Right atrium auricular region (tissue), 2 donors: ENCODE measurements at regions not wholly inside any gene's neighbourhood (a gene's known extent, or its start where the extent isn't known, plus 50 kb on each side); places are given as distances from the start of the nearest gene placed in this dataset.
"Not testable (repeated sequence)": the region's sequence is repeated elsewhere in the genome, so short reads cannot be mapped to it uniquely, and the experiment has no call there.

Experiments used
- DNase-seq: peaks from one replicate; pipeline ENCODE4 v3.0.0-alpha.2; 2019; ENCODE audit warnings: low spot score
- H3K27ac ChIP-seq, 2 donors: fragments of 200-600 bp; sonication (generic); 1 replicate in 1 of 2; 2 replicates in 1 of 2; pipeline ENCODE4 v1.5.1; 2016 to 2019
- H3K27me3 ChIP-seq, 2 donors: fragments of 200-600 bp; sonication (generic); one replicate each; pipeline versions ENCODE4 v1.5.1 to v1.6.0; 2017 to 2019
- H3K36me3 ChIP-seq: fragments of 200-600 bp; sonication (generic); one replicate; pipeline ENCODE4 v1.5.1; 2016
- H3K4me1 ChIP-seq, 2 donors: fragments of 200-600 bp; sonication (generic); one replicate each; pipeline versions ENCODE4 v1.5.1 to v1.6.0; 2017 to 2019
- H3K4me3 ChIP-seq, 2 donors: fragments of 200-600 bp; sonication (generic); 1 replicate in 1 of 2; 2 replicates in 1 of 2; pipeline ENCODE4 v1.5.1; 2017 to 2019; ENCODE audit warnings: mild to moderate bottlenecking in 1 of 2, moderate library complexity in 1 of 2
- H3K9me3 ChIP-seq, 2 donors: fragments of 200-600 bp; sonication (generic); one replicate each; pipeline ENCODE4 v1.5.1; 2019
- TF ChIP-seq, protein P1 (sequence below), 2 donors: fragments of 200-600 bp; sonication (generic); IDR thresholded peaks; one replicate each; pipeline ENCODE4 v1.5.1; 2019; ENCODE audit warnings: antibody characterized with exemption in 2 of 2

DNA sequence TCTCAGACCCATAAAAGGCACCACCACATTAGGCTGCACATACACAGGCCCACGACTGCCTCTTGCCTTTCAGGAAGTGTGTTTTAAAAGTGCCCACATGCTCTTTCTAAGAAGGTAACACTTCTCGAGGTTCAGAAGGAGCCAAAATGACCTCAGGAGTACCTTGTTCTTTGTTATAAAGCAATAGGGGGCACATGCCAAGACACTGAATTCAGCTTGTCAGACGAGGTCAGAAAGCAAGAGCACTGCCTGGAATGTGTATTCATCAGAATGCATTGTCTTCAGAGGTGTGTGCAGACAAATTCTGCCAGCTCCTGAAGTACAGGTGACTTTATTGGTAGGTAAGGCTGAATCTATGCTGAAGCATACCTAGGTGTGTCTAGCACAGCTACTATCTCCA lies 114.5 kb upstream of the IRX1 start:
- no peaks in the 10 kb centered on the region for H3K36me3 ChIP-seq
- H3K9me3 ChIP-seq: no peaks in the 10 kb centered on the region
- no peak overlapping the region for H3K4me3 ChIP-seq
- no peak overlapping the region for H3K27ac ChIP-seq
- no peaks in the 10 kb centered on the region for H3K27me3 ChIP-seq
- no peak for DNase-seq
- TF ChIP-seq, protein P1, sequence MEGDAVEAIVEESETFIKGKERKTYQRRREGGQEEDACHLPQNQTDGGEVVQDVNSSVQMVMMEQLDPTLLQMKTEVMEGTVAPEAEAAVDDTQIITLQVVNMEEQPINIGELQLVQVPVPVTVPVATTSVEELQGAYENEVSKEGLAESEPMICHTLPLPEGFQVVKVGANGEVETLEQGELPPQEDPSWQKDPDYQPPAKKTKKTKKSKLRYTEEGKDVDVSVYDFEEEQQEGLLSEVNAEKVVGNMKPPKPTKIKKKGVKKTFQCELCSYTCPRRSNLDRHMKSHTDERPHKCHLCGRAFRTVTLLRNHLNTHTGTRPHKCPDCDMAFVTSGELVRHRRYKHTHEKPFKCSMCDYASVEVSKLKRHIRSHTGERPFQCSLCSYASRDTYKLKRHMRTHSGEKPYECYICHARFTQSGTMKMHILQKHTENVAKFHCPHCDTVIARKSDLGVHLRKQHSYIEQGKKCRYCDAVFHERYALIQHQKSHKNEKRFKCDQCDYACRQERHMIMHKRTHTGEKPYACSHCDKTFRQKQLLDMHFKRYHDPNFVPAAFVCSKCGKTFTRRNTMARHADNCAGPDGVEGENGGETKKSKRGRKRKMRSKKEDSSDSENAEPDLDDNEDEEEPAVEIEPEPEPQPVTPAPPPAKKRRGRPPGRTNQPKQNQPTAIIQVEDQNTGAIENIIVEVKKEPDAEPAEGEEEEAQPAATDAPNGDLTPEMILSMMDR (IDR thresholded peaks at IDR 0.05): no peak
- no peaks in the 10 kb centered on the region for H3K4me1 ChIP-seq

DNA sequence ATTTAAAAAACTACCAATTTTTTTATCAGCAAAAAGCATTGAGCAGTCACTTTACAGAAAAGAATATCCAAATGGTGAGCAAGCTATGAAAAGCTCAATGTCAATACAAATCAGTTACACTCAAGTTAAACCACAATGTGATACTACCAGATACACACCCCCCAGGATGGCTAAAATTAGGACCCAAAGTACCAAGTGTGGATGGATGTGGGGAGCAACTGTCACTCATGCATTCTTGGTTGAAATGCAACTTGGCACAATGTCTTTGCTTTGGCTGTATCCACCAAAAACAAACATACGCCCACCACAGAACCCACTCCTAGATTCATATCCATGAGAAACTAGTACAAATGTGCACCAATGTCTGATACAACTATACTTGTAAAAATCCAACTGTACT lies 120.0 kb upstream of the IRX1 start:
- H3K4me3 ChIP-seq: no peak overlapping the region
- H3K9me3 ChIP-seq: peaks cover 8 to 9% of the 10 kb centered on the region in 2 donors
- H3K4me1 ChIP-seq: no peaks in the 10 kb centered on the region
- H3K36me3 ChIP-seq: no peaks in the 10 kb centered on the region
- no peaks in the 10 kb centered on the region for H3K27me3 ChIP-seq
- TF ChIP-seq, protein P1 (IDR thresholded peaks at IDR 0.05): no peak
- DNase-seq: no peak
- no peak overlapping the region for H3K27ac ChIP-seq

DNA sequence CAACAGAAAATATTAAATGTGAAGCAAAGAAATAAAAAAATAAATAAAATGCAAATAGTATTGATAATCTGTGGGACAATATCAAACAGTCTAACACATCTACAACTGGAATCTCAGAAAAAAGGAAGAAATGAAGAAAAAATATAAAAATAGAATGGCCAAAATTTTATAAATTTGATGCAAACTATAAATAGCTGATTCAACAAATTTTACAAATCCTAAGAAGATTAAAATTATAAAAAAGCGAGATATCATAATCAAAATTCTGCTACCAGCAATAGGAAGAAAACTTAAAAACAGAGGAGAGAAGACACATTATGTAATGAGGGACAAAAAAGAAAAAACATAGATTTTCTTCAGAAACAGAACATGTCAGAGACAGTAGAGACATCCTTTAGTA lies 129.2 kb upstream of the IRX1 start:
- TF ChIP-seq, protein P1 (IDR thresholded peaks at IDR 0.05): no peak

DNA sequence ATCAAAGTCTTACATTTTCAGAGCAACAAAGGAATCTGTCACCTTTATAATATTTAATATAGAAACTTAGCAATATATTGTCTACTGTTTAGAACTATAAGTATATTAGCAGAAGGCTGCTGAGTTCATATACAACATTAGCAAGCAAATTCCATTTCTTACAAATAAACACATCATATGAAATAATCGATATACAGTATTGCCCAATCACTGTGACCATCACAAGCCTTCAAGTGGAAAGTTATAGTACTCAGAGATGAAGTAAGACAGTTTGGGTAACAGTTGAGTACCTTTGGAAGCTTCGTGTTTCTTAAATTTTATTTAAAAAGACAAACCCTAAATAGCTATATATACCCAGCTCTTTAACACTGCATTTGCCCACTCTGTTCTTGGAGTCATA lies 135.2 kb upstream of the IRX1 start:
- Histone ChIP-seq H3K27ac (no peak overlapping the region), H3K9me3 (no peaks in the 10 kb centered on the region), H3K4me3 (no peak overlapping the region), H3K27me3 (no peaks in the 10 kb centered on the region), H3K4me1 (no peaks in the 10 kb centered on the region), H3K36me3 (no peaks in the 10 kb centered on the region)
- DNase-seq: no peak
- TF ChIP-seq, protein P1 (IDR thresholded peaks at IDR 0.05): no peak

More for the DNA sequence above, 129.2 kb upstream of the IRX1 start:
- H3K4me3 ChIP-seq: no peak overlapping the region
- no peaks in the 10 kb centered on the region for H3K36me3 ChIP-seq
- no peak for DNase-seq
- no peaks in the 10 kb centered on the region for H3K27me3 ChIP-seq
- no peaks in the 10 kb centered on the region for H3K4me1 ChIP-seq
- H3K9me3 ChIP-seq: peaks cover 0 to 10% of the 10 kb centered on the region in 2 donors
- no peak overlapping the region for H3K27ac ChIP-seq

DNA sequence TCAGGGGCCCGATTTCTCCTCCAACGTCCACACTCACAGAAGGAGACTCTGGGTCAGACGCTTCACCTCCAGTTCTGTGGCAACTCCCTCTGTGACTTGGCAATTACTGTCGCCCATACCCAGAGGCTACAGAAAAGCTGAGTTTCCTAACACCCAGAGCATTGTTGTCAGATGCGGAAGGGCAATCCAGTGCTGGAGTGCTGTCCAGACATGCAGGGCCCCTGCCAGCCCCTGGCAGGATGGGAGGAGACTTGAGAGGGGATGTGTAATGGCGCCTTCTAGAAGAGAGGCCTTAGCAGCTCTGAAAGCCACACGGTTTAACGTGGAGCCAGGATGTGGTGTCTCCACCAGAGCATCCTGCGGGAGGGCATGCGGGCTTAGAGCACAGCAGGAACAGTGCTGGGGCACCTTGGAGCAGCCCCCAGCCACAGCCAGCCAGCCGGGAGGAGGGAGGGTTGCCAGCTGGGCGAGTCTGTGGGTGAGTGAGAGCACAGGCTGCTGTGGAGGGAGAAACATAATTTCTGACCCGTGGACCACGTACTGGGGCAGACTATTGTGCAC lies 139.4 kb upstream of the IRX1 start:
- no peak overlapping the region for H3K4me3 ChIP-seq
- H3K27ac ChIP-seq: no peak overlapping the region
- H3K27me3 ChIP-seq: no peaks in the 10 kb centered on the region
- H3K9me3 ChIP-seq: no peaks in the 10 kb centered on the region
- H3K4me1 ChIP-seq: no peaks in the 10 kb centered on the region
- no peak for DNase-seq
- no peaks in the 10 kb centered on the region for H3K36me3 ChIP-seq
- TF ChIP-seq, protein P1 (IDR thresholded peaks at IDR 0.05): no peak

DNA sequence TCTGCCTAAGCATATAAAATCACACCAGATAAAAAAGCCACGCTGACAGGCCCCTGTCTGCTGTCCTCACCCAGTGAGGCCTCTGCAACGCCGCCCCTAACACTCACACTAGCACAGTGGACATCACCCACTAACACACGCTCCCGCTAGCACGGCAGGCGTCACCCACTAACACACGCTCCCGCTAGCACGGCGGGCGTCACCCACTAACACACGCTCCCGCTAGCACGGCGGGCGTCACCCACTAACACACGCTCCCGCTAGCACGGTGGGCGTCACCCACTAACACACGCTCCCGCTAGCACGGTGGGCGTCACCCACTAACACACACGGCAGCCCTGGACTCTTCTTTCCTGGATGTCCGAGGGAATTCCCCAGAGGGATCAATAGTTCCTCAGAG lies 141.6 kb upstream of the IRX1 start:
- not testable (repeated sequence) for H3K4me1 ChIP-seq, H3K27ac ChIP-seq, DNase-seq

More for the DNA sequence above, 141.6 kb upstream of the IRX1 start:
- not testable (repeated sequence) for H3K9me3 ChIP-seq, H3K4me3 ChIP-seq, H3K27me3 ChIP-seq, H3K36me3 ChIP-seq
